Mammary epithelial cell (primary cell): ENCODE measurements at regions not wholly inside any gene's neighbourhood (a gene's known extent, or its start where the extent isn't known, plus 50 kb on each side); places are given as distances from the start of the nearest gene placed in this dataset.

Experiments
- CTCF ChIP-seq, 2 donors: IDR thresholded peaks in 1 of 2; conservative IDR thresholded peaks in 1 of 2; 2 replicates each; pipeline ENCODE4 v1.5.1; 2011 to 2012; ENCODE audit warnings: inconsistent platforms in 2 of 2, low read length in 2 of 2, mild to moderate bottlenecking in 2 of 2, control low read depth in 1 of 2, low read depth in 1 of 2; ENCODE audit not compliant: insufficient read depth in 1 of 2; ENCODE audit errors: extremely low read depth in 1 of 2
- EZH2 ChIP-seq: IDR thresholded peaks from 2 replicates; pipeline ENCODE4 v1.6.1; 2012; ENCODE audit warnings: low read length, inconsistent platforms, borderline replicate concordance

GRCh38 chr3:473033-473800 lies 276.7 kb downstream of the CHL1 start:
- TF ChIP-seq CTCF (conservative IDR thresholded peaks at IDR 0.05 in 1 of 2, IDR thresholded peaks at IDR 0.05 in 1 of 2; ENCODE audit: extremely low read depth in 1 of 2, insufficient read depth in 1 of 2, low read depth in 1 of 2, low read length in 2 of 2) (no peak), EZH2 (no peak)
